UCSD-AML1 (cell line): ENCODE measurements at regions not wholly inside any gene's neighbourhood (a gene's known extent, or its start where the extent isn't known, plus 50 kb on each side); places are given as distances from the start of the nearest gene placed in this dataset.

ENCODE experiments used
- DNase-seq: peaks from one replicate; lab custom pipeline; 2025; ENCODE audit not compliant: unreplicated experiment; lab: John Stamatoyannopoulos, UW

- no peak for DNase-seq
Observed at GRCh38 chr5:58156973-58157701, 302.7 kb downstream of the PLK2 start.

- no peak for DNase-seq
Observed at GRCh38 chr5:58156361-58156760, 303.5 kb downstream of the PLK2 start.

GRCh38 chr5:58153255-58153654, 306.6 kb downstream of the PLK2 start:
- no peak for DNase-seq

GRCh38 chr5:58151414-58151813, 308.5 kb downstream of the PLK2 start:
- no peak for DNase-seq

DNA sequence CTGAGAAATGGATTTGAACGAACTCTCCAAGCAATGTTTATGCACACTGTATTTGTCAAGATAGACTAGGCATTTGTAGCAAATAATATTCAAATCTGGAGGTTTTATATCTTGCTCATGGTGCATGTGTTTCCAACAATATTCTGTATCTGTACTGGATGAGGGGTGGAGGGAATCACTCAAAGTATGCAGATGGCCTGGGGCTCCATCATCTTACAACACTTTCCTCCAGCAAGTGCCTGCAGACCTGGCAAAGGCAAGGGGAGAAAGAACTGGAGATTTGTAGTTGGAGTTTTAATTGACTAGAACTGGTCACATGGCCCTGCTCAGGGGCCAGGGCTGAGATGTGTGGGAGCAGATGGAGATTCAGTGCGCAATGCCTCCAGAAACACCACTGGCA, 309.0 kb downstream of the PLK2 start:
- DNase-seq = no peak

DNA sequence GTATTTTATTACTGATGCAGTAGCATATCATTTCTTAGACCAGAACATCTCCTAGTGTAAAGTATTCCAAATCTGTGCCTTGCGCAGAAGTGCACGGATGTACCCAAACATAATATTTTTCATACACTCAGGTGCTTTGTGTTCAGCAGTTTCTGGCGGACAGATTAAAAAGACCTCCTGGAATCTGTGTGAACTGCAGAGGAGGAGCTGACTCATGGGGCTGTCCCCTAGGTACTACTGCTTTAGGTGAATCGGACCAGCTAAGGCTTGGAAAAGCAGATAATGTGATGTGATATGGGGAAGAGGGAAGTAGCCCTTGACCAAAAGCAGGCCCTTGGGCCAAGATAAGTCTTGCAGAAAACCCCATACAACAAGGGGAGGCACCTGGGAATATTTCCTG, 310.1 kb downstream of the PLK2 start:
- DNase-seq = no peak

DNA sequence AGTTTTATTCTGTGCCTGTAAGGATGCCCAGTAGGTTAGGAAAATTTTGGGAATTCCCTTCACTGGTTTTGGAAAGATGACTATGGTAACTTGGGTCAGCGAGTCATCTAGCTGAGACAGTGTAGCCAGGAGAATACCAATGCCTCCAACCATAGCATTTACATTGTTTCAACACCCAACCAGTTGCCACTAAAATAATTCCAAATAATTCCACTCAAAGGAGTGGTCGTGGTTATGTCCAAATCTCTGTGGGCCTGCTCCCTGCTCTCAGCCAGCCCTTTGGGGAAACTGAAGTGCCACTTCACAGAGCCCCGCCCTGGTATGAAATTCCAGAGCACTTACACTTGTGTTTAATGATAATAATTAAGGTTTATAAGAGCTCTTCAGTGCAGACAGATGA, 310.5 kb downstream of the PLK2 start:
- no peak for DNase-seq

DNA sequence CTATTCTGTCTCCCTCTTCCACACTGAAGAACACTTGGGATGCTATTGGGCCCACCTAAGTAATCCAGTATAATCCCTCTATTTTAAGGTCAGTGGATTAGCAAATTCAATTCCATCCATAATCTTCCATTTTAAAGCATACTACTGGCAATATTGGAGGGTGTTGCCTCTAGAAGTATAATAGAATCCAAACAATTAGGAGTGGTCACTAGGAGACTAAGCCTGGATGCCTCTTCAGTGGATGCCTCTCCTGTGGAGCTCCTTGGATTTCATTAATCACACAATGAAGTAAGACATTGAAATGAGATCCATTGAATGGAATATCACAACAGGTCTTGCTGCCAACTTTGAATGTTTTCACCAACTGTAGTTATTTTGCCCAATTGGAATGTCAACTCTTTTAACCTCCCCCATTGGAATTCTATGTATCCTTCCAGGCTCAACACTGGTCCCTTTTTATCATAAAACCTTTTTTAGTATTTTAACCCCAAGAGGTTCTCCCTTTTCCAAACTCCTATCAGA, 311.6 kb downstream of the PLK2 start:
- no peak for DNase-seq

DNA sequence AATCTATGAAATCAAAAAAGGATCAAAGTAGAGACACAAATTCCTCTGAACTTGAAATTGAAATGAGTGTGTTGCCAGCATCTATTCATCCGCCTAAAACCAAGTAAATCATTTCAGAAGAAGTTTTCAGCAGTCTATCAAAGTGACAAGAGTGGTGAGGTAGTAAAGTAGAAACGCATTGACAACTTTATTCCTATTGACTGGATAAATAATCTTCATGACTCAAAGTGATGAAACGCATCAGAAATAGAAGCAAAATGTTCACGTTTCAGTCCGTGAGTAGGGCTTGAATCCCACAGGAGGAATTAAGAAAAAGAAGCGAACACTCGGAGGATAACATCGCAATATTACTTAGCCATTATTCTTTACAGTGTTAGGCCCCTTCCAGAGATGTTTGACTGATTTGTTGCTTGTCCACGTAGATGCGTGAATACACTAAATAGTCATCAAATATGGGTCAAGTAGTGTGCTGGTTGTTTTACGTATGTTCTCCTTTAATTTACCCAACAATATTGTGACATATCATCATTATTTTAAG, 314.4 kb downstream of the PLK2 start:
- no peak for DNase-seq

DNA sequence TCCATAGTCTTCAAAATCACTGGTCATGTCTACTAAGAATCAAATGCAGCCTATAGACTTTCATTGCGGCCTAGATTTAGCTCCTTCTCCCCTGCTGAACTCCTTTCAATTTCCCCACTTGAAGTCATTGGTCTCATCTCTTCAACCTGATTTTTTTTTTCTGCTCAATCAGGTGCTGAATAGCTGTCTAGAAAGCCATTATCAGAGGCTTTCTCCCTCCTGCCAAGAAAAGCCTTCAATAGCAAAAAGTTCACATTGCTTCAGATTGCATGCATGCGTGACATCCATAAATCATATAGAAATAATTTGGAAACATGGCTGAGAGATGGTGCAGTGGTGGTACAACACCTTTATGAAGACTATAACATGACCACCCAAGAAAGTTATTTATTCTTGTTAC, 316.2 kb downstream of the PLK2 start:
- DNase-seq = no peak

- DNase-seq = no peak
Observed at GRCh38 chr5:58143181-58143580, 316.7 kb downstream of the PLK2 start.

DNA sequence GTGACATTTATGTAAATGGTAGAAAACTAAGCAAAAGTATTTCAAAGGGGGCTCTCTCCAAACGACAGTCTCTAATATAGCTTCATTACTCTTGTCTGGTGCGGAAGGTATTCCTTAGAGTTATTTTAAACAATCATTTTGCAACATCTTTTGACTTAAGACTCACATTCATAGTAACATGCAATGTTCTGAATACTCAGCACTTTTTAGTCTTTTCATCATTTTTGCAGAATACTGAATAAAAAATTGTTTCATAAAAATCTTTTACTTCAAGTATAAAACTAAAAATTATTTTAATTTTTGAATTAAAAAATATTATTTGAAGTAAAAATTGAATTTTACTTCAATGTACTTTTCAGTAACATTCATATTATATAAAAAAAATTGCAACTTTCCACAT, 321.1 kb downstream of the PLK2 start:
- no peak for DNase-seq

DNA sequence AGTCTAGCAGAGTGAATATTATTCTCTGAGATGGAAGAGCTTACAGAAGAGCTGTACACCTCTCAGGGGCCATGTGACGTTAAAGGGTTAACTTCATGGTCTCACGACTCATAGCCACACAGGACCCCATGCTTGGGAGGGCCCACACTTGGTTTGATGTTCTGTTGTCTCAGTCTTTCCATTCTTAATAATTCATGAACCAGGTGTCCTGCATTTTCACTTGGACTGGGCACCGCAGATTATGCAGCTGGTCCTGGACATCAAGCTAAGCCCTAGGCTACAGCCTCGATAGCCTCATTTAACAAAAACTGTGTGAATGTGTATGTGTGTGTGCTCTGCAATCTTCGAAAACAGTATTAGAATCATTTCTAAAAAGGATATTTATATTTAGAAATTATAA, 323.5 kb downstream of the PLK2 start:
- no peak for DNase-seq

DNA sequence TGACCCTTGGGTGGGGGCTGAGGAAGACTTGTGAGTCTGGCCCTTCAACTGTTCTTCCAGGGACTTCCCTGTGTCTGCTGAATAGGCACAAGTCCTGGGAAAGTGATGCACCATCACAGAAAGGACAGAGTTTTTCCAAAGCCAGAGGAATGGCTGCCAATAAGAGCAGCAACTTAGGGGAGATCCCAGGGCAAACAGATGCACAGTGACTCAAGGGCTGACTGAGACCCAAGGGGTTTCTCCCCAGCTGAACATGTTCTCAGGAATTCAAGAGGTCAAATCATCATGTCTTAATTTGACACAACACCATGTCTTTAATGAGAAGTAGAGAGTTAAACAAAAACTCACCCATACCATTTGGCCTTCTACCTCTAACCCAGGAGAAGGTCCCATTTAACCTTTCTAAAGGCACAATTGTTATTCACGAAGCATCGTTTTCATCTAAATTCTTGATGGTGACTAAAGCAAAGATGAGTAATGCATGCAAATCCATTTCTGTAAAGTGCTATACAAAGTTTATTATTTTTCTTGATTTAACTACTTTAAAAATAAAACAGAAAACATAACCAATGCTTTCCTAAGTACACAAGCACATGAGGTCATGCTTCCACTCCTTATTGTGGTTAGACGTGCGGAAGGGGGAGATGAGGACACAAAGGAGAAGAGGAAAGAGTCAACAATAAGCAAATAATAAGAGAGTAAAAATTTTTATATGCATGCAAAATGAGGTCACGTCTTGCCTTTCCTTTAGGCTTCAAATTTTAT, 324.1 kb downstream of the PLK2 start:
- DNase-seq = no peak

GRCh38 chr5:58133631-58134296, 326.1 kb downstream of the PLK2 start:
- no peak for DNase-seq

GRCh38 chr5:58133216-58133615, 326.7 kb downstream of the PLK2 start:
- DNase-seq = no peak

DNA sequence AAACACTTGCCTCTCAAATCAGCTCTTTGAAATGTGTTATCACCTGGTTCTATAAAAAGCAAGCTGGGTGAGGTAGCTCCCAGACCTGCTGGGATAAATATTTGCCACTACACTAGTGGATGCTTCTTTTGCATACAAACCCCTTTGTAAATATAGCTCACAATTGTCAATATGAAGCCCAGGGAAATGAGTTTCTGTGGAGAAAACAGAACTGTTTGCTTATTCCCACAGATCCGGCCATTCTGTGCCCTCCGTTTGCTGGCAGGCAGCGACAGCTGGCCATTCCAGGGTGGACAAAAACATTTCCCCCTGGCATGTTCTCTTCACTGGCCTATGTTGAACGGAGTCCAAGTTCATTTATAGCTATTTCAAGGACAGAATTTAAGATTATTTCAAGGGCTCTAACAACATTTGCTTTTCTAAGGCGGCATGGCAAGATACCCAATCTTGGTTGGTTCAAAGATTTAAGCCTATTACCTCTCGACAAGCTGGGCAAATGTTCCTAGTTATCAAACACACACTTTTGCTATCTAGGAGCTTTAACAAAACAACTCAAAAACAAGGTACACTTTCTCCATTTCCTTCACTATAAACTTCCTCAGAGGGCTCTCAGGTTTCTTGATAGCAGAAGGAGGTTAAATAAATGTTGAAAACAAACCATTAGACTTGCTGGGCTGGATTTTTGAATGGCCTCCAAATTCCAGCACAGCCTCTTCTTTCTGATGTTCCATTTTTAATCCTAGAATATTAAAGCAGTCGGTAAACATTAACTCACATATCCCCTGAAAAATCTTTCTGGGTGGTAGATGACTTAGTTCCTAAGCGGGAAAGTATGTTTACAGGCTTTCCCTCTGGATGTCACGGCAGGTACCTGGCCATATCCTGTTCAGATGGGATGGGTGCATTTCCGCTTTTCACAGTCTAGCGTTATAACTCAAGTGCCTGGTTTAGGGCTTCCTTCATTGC, 332.3 kb downstream of the PLK2 start:
- no peak for DNase-seq

DNA sequence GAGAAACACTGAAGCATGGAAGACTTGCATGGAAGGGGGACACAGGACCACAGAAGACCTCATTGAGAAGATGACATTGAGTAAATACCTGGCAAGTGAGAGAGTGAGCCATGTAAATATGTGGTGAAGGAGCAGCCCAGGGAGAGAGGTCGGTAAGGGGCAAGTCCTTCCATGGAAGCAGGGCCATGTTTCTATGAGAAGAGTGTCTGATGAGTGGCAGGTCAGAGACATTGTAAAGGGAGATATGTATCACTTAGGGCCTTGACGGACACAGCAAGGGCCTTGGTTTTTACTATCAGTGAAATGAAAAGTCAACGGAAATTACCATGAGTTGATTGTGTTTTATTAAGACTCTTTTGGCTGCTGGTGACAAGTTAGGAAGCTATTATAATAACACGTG, 336.4 kb downstream of the PLK2 start:
- DNase-seq = no peak

GRCh38 chr5:58122848-58123392, 337.0 kb downstream of the PLK2 start:
- no peak for DNase-seq

GRCh38 chr5:58122157-58122556, 337.7 kb downstream of the PLK2 start:
- DNase-seq = no peak
